ENCODE measurements at regions not wholly inside any gene's neighbourhood (a gene's known extent, or its start where the extent isn't known, plus 50 kb on each side); places are given as distances from the start of the nearest gene placed in this dataset.

- no peak for TF ChIP-seq CTCF (IDR thresholded peaks at IDR 0.05; ENCODE audit: insufficient read depth, low read length)
- no peak for TF ChIP-seq SPI1 (IDR thresholded peaks at IDR 0.05; ENCODE audit: borderline replicate concordance, low read depth)
Measured at GRCh38 chr5:23648656-23649055, 141.2 kb downstream of the PRDM9 start.

All from HL-60 (cell line).